ENCODE measurements at regions not wholly inside any gene's neighbourhood (a gene's known extent, or its start where the extent isn't known, plus 50 kb on each side); places are given as distances from the start of the nearest gene placed in this dataset.

- DNase-seq: no peak
These were observed 52.4 kb upstream of the WDR26 start for GRCh38 chr1:224486801-224487583.

GRCh38 chr1:224488806-224489499 lies 54.4 kb upstream of the WDR26 start:
- no peak for DNase-seq

- no peak for DNase-seq
These were observed 55.2 kb upstream of the WDR26 start for GRCh38 chr1:224489534-224490365.

GRCh38 chr1:224490549-224491537 lies 56.2 kb upstream of the WDR26 start:
- no peak for DNase-seq

- DNase-seq: no peak
These were observed 57.4 kb upstream of the WDR26 start for GRCh38 chr1:224492015-224492414.

GRCh38 chr1:224492632-224493031 lies 58.0 kb upstream of the WDR26 start:
- no peak for DNase-seq

GRCh38 chr1:224493269-224493668 lies 58.7 kb upstream of the WDR26 start:
- DNase-seq: peak; percentile 74

- no peak for DNase-seq
These were observed 59.7 kb upstream of the WDR26 start for GRCh38 chr1:224494343-224494742.

- no peak for DNase-seq
These were observed 61.3 kb upstream of the WDR26 start for GRCh38 chr1:224495866-224496265.

GRCh38 chr1:224496826-224497225 lies 62.2 kb upstream of the WDR26 start:
- DNase-seq: no peak

GRCh38 chr1:224497714-224498573 lies 63.3 kb upstream of the WDR26 start:
- no peak for DNase-seq

GRCh38 chr1:224498574-224499170 lies 64.1 kb upstream of the WDR26 start:
- DNase-seq: no peak

GRCh38 chr1:224499204-224499603 lies 64.6 kb upstream of the WDR26 start:
- no peak for DNase-seq

- no peak for DNase-seq
These were observed 66.2 kb upstream of the WDR26 start for GRCh38 chr1:224500796-224501195.

GRCh38 chr1:224501836-224502235 lies 67.2 kb upstream of the WDR26 start:
- DNase-seq: no peak

GRCh38 chr1:224502459-224503160 lies 68.0 kb upstream of the WDR26 start:
- peak; percentile 85 for DNase-seq

- DNase-seq: peak; percentile 64
These were observed 68.8 kb upstream of the WDR26 start for GRCh38 chr1:224503161-224504118.

- no peak for DNase-seq
These were observed 69.9 kb upstream of the WDR26 start for GRCh38 chr1:224504297-224505041.

Measured in NCI-H1417 treated with DMSO at 0.1 percent for 48 hours (cell line).